Brain microvascular endothelial cell (primary cell): ENCODE measurements at regions not wholly inside any gene's neighbourhood (a gene's known extent, or its start where the extent isn't known, plus 50 kb on each side); places are given as distances from the start of the nearest gene placed in this dataset.

ENCODE experiments used
- DNase-seq: peaks from one replicate; pipeline ENCODE4 v3.0.0-alpha.2; 2020
- H3K27ac ChIP-seq: fragments of 250-450 bp; sonication (Bioruptor Pico); 2 replicates; pipeline ENCODE4 v1.5.1; 2020; ENCODE audit warnings: mild to moderate bottlenecking, moderate library complexity
- H3K27me3 ChIP-seq: fragments of 250-450 bp; sonication (Bioruptor Pico); replicated peaks from 2 replicates; pipeline ENCODE4 v1.5.1; 2020; ENCODE audit warnings: mild to moderate bottlenecking
- H3K36me3 ChIP-seq: fragments of 250-450 bp; sonication (Bioruptor Pico); replicated peaks from 2 replicates; pipeline ENCODE4 v1.5.1; 2020; ENCODE audit warnings: mild to moderate bottlenecking
- H3K4me3 ChIP-seq: 2 replicates; pipeline ENCODE4 v1.5.1; 2011; ENCODE audit warnings: low read depth, mild to moderate bottlenecking, control low read depth, low read length, moderate library complexity
- in situ Hi-C: cut with HindIII; loops from 2 replicates; pipeline ENCODE4 v1.10.0; 2017; ENCODE audit warnings: low sequenced_read_pairs, low pct_ligation_motif_present
- TF ChIP-seq, protein P1 (sequence below): IDR thresholded peaks from 2 replicates; pipeline ENCODE4 v1.5.1; 2011; ENCODE audit warnings: low read depth, mild to moderate bottlenecking, moderate library complexity, low read length, control low read depth, inconsistent platforms; ENCODE audit errors: missing control alignments

DNA sequence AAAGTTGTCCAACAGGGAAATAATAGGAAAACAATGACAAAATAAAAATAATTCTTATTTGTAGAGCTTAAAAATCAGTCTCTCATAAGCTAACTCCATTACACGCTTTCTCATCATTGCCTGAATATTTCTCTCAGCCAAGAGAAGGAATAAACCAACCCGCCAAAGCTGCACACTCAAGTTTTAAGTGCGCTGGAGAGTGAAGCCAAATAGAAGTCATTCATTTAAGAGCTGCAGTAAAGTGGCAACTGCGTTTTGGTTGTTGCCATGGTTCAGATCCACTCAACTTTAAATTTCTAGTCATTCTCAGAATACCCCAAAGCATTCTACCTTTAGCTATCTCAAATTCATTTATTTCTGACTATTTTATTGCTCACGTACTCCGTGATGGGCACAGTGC lies 230.7 kb downstream of the CBLN4 start:
- TF ChIP-seq, protein P1, sequence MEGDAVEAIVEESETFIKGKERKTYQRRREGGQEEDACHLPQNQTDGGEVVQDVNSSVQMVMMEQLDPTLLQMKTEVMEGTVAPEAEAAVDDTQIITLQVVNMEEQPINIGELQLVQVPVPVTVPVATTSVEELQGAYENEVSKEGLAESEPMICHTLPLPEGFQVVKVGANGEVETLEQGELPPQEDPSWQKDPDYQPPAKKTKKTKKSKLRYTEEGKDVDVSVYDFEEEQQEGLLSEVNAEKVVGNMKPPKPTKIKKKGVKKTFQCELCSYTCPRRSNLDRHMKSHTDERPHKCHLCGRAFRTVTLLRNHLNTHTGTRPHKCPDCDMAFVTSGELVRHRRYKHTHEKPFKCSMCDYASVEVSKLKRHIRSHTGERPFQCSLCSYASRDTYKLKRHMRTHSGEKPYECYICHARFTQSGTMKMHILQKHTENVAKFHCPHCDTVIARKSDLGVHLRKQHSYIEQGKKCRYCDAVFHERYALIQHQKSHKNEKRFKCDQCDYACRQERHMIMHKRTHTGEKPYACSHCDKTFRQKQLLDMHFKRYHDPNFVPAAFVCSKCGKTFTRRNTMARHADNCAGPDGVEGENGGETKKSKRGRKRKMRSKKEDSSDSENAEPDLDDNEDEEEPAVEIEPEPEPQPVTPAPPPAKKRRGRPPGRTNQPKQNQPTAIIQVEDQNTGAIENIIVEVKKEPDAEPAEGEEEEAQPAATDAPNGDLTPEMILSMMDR: no peak
- Histone ChIP-seq H3K36me3 (no peaks in the 10 kb centered on the region), H3K27me3 (no peaks in the 10 kb centered on the region), H3K27ac (no peak overlapping the region), H3K4me3 (no peak overlapping the region)
- no peak for DNase-seq
- in situ Hi-C loops: no loop called here

DNA sequence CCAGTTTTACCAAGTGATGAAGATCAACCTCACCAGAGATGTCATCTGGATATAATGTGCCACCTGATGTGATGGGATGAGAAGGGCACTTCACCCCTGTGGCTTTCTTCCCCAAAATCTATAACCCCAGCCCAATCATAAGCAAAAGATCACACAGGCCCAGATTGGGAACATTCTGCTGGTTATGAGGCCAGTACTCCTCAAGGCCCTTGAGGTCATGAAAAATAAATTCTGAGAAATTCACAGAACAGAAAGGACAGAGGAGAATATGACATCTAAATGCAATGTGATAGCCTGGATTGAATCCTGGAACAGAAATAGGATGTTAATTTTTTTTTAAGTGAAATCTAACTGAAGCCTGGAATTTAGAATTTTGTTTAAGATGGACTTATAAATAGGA lies 243.5 kb downstream of the CBLN4 start:
- Histone ChIP-seq H3K27ac (no peak overlapping the region), H3K4me3 (no peak overlapping the region), H3K36me3 (no peaks in the 10 kb centered on the region), H3K27me3 (no peaks in the 10 kb centered on the region)
- in situ Hi-C loops: no loop called here
- TF ChIP-seq, protein P1: no peak
- DNase-seq: no peak

- in situ Hi-C loops: no loop called here
- TF ChIP-seq, protein P1: no peak
- DNase-seq: no peak
- Histone ChIP-seq H3K4me3 (no peak overlapping the region), H3K36me3 (no peaks in the 10 kb centered on the region), H3K27me3 (no peaks in the 10 kb centered on the region), H3K27ac (no peak overlapping the region)
Measured at GRCh38 chr20:55761100-55761499, 244.2 kb downstream of the CBLN4 start.

DNA sequence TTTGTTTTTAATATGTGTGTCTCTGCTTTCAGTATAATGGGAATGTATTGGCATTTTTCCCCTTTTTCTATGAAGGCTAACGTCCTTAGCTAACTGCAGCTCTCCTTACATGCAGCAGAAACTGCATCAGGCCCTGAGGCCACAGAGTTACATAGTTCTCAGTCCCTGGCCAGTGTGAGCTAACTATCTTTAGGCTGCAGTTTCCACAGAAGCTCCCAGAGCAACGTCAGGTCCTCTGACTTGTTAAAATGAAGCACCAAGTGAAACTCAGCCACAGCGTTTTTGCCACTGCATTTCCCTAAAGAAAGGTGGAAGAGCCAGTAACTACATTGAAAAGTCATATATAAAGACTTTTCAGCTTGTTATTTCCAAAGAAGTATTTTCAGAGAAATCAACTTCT lies 244.7 kb downstream of the CBLN4 start:
- in situ Hi-C loops: no loop called here
- no peaks in the 10 kb centered on the region for H3K27me3 ChIP-seq
- H3K4me3 ChIP-seq: no peak overlapping the region
- no peak overlapping the region for H3K27ac ChIP-seq
- H3K36me3 ChIP-seq: no peaks in the 10 kb centered on the region
- TF ChIP-seq, protein P1: no peak
- DNase-seq: no peak

GRCh38 chr20:55755861-55756260 lies 249.5 kb downstream of the CBLN4 start:
- TF ChIP-seq, protein P1: no peak
- H3K27me3 ChIP-seq: no peaks in the 10 kb centered on the region
- H3K36me3 ChIP-seq: no peaks in the 10 kb centered on the region
- in situ Hi-C loops: no loop called here
- H3K4me3 ChIP-seq: no peak overlapping the region
- H3K27ac ChIP-seq: no peak overlapping the region
- no peak for DNase-seq

DNA sequence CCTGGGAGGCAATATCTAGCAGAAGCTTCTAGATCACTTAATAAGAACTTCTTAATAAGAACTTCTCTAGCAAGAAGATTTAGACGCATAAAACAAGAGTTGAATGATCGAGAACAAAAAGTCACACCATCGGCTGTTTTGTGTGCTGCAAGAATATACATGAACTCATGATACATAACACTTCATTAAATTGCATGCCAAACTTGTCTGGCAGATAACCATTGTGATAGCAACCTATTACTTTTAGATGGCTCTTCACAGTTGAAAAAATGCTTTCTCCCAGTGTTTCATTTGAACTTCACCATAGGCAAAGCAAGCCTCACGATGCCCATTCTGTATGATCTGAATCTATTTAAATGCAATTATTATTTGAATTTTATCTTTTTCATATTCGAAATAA lies 249.9 kb downstream of the CBLN4 start:
- no peak for DNase-seq
- H3K27me3 ChIP-seq: no peaks in the 10 kb centered on the region
- no peak overlapping the region for H3K4me3 ChIP-seq
- H3K36me3 ChIP-seq: no peaks in the 10 kb centered on the region
- TF ChIP-seq, protein P1: no peak
- in situ Hi-C loops: no loop called here
- H3K27ac ChIP-seq: no peak overlapping the region
